DOHH2 (cell line): ENCODE measurements at regions not wholly inside any gene's neighbourhood (a gene's known extent, or its start where the extent isn't known, plus 50 kb on each side); places are given as distances from the start of the nearest gene placed in this dataset.

Experiments
- CTCF ChIP-seq: fragments of 200-600 bp; sonication (generic); IDR thresholded peaks from one replicate; pipeline ENCODE4 v1.5.1; 2014; ENCODE audit warnings: antibody characterized with exemption, mild to moderate bottlenecking, low read depth, low read length; ENCODE audit not compliant: poor library complexity, severe bottlenecking
- EZH2phosphoT487 ChIP-seq: fragments of 200-600 bp; sonication (generic); IDR thresholded peaks from 2 replicates; pipeline ENCODE4 v1.6.1; 2017; ENCODE audit warnings: borderline replicate concordance, mild to moderate bottlenecking, antibody characterized with exemption, low read length, moderate library complexity, mixed read lengths

- TF ChIP-seq EZH2phosphoT487 (no peak), CTCF (no peak)
Observed at GRCh38 chr6:66230591-66230990, 523.6 kb upstream of the EYS start.
